ENCODE measurements at regions not wholly inside any gene's neighbourhood (a gene's known extent, or its start where the extent isn't known, plus 50 kb on each side); places are given as distances from the start of the nearest gene placed in this dataset.

GRCh38 chr12:89260841-89261637 is 91.3 kb downstream of the DUSP6 start:
- no peak overlapping the region for H3K4me3 ChIP-seq (ENCODE audit: low read depth, low read length)
- CTCF ChIA-PET: no interaction called here
- DNase-seq (ENCODE audit: low read depth, low spot score): no peak
- no peak for TF ChIP-seq CTCF (IDR thresholded peaks at IDR 0.05; ENCODE audit: insufficient read depth, low read length, missing control alignments)
- POLR2A ChIA-PET: no interaction called here

- no peak for DNase-seq (ENCODE audit: low read depth, low spot score)
- ChIA-PET CTCF (no interaction called here), POLR2A (no interaction called here)
- TF ChIP-seq CTCF (IDR thresholded peaks at IDR 0.05; ENCODE audit: insufficient read depth, low read length, missing control alignments): no peak
- no peak overlapping the region for H3K4me3 ChIP-seq (ENCODE audit: low read depth, low read length)
Measured at GRCh38 chr12:89259821-89260220, 92.5 kb downstream of the DUSP6 start.

- ChIA-PET CTCF (no interaction called here), POLR2A (no interaction called here)
- H3K4me3 ChIP-seq (ENCODE audit: low read depth, low read length): no peak overlapping the region
- DNase-seq (ENCODE audit: low read depth, low spot score): no peak
- TF ChIP-seq CTCF (IDR thresholded peaks at IDR 0.05; ENCODE audit: insufficient read depth, low read length, missing control alignments): no peak
Measured at GRCh38 chr12:89258240-89258969, 93.9 kb downstream of the DUSP6 start.

- CTCF ChIA-PET: no interaction called here
- no peak for TF ChIP-seq CTCF (IDR thresholded peaks at IDR 0.05; ENCODE audit: insufficient read depth, low read length, missing control alignments)
- no peak overlapping the region for H3K4me3 ChIP-seq (ENCODE audit: low read depth, low read length)
- POLR2A ChIA-PET: no interaction called here
- DNase-seq (ENCODE audit: low read depth, low spot score): no peak
Measured at GRCh38 chr12:89257340-89257739, 95.0 kb downstream of the DUSP6 start.

- CTCF ChIA-PET: interaction anchor here (0.6 to 1.6 kb wide), 2 partner anchors 10 to 183 kb away, joined by 3 to 5 read pairs; no protein-coding TSS in a partner anchor
- POLR2A ChIA-PET: no interaction called here
- H3K4me3 ChIP-seq (ENCODE audit: low read depth, low read length): no peak overlapping the region
- no peak for DNase-seq (ENCODE audit: low read depth, low spot score)
- no peak for TF ChIP-seq CTCF (IDR thresholded peaks at IDR 0.05; ENCODE audit: insufficient read depth, low read length, missing control alignments)
Measured at GRCh38 chr12:89256060-89256459, 96.2 kb downstream of the DUSP6 start.

- ChIA-PET POLR2A (no interaction called here), CTCF (no interaction called here)
- no peak for DNase-seq (ENCODE audit: low read depth, low spot score)
- H3K4me3 ChIP-seq (ENCODE audit: low read depth, low read length): no peak overlapping the region
- no peak for TF ChIP-seq CTCF (IDR thresholded peaks at IDR 0.05; ENCODE audit: insufficient read depth, low read length, missing control alignments)
Measured at GRCh38 chr12:89253488-89253887, 98.8 kb downstream of the DUSP6 start.
